HCT116 (cell line): ENCODE measurements at regions not wholly inside any gene's neighbourhood (a gene's known extent, or its start where the extent isn't known, plus 50 kb on each side); places are given as distances from the start of the nearest gene placed in this dataset.

Experiments
- ATAC-seq: fragments of 200-7000 bp; cut with Tn5 transposase; 2 replicates; pipeline ENCODE4 v1.9.1; 2020; ENCODE audit warnings: mild to moderate bottlenecking, moderate library complexity
- BruUV-seq: library from RNA; stranded (reverse); fragments of 400-500 nt; replicated peaks from 2 replicates; lab custom pipeline; 2021; lab: Mats Ljungman, UMichigan
- CTCF ChIA-PET: fragments of 300-600 bp; sonication (Branson Sonifier 250); formaldehyde crosslinking; loops from one replicate; lab custom pipeline; 2021; ENCODE audit warnings: antibody characterized with exemption; lab: Charles Lee
- POLR2A ChIA-PET: fragments of 300-600, 350-600 bp; sonication (Branson Sonifier 250); formaldehyde crosslinking; loops from one replicate; lab custom pipeline; 2021; ENCODE audit warnings: antibody characterized with exemption; lab: Charles Lee
- RAD21 ChIA-PET, 2 experiments: fragments of 300-600 bp; sonication (Branson Sonifier 250); formaldehyde crosslinking; loops; one replicate each; lab custom pipeline; 2023; ENCODE audit warnings: low total read pairs in 2 of 2; ENCODE audit not compliant: uncharacterized antibody in 2 of 2, unreplicated experiment in 2 of 2, low non-redundant PET in 1 of 2; lab: Charles Lee
- DNase-seq: peaks from one replicate; pipeline ENCODE4 v3.0.0-alpha.2; 2010; ENCODE audit warnings: low read depth, low spot score
- H2AFZ ChIP-seq: fragments of 200-600 bp; shearing (Covaris generic), sonication (generic); 2 replicates; pipeline ENCODE4 v1.6.1; 2017; ENCODE audit warnings: low read depth, mixed run types, mixed read lengths, antibody characterized with exemption, low read length; ENCODE audit not compliant: poor library complexity, severe bottlenecking
- H3K27ac ChIP-seq: 2 replicates; pipeline ENCODE4 v1.5.1; 2012; ENCODE audit warnings: low read depth, low read length
- H3K27me3 ChIP-seq: fragments of 200-600 bp; sonication (generic); 2 replicates; pipeline ENCODE4 v1.6.1; 2016; ENCODE audit warnings: mixed run types, low read length, mixed read lengths; ENCODE audit not compliant: insufficient read depth
- H3K36me3 ChIP-seq, 2 experiments: fragments of 200-500 bp in 1 of 2; fragments of 200-600 bp in 1 of 2; sonication (Bioruptor generic) in 1 of 2; sonication (generic) in 1 of 2; 2 replicates each; pipeline versions ENCODE4 v1.5.1 to v1.6.1; 2014 to 2016; ENCODE audit warnings: low read length in 2 of 2, inconsistent platforms in 1 of 2, mixed read lengths in 1 of 2, mixed run types in 1 of 2; ENCODE audit not compliant: insufficient read depth in 2 of 2, control insufficient read depth in 1 of 2
- H3K4me1 ChIP-seq, 2 experiments: fragments of 200-600 bp in 1 of 2; sonication (generic) in 1 of 2; 2 replicates each; pipeline versions ENCODE4 v1.5.1 to v1.6.1; 2012 to 2017; ENCODE audit warnings: low read length in 2 of 2, inconsistent platforms in 1 of 2, mild to moderate bottlenecking in 1 of 2, mixed read lengths in 1 of 2, mixed run types in 1 of 2, moderate library complexity in 1 of 2; ENCODE audit not compliant: insufficient read depth in 2 of 2, control insufficient read depth in 1 of 2
- H3K4me2 ChIP-seq: fragments of 200-600 bp; sonication (generic); 2 replicates; pipeline ENCODE4 v1.6.1; 2017; ENCODE audit warnings: mixed run types, low read length, mixed read lengths
- H3K4me3 ChIP-seq, 2 experiments: fragments of 200-600 bp in 1 of 2; sonication (generic) in 1 of 2; replicated peaks in 1 of 2; 2 replicates each; pipeline ENCODE4 v1.5.1; 2011 to 2016; ENCODE audit warnings: low read length in 2 of 2, control low read depth in 1 of 2, low read depth in 1 of 2, mild to moderate bottlenecking in 1 of 2, mixed read lengths in 1 of 2, mixed run types in 1 of 2
- H3K79me2 ChIP-seq: fragments of 200-600 bp; sonication (generic); 2 replicates; pipeline ENCODE4 v1.6.1; 2017; ENCODE audit warnings: mild to moderate bottlenecking, mixed run types, low read length, moderate library complexity, mixed read lengths; ENCODE audit not compliant: insufficient read depth
- H3K9ac ChIP-seq: fragments of 200-600 bp; sonication (generic); 2 replicates; pipeline ENCODE4 v1.6.1; 2016; ENCODE audit warnings: low read length, mixed read lengths
- H3K9me2 ChIP-seq: fragments of 200-600 bp; sonication (generic), shearing (Covaris generic); 2 replicates; pipeline ENCODE4 v1.6.1; 2017; ENCODE audit warnings: mixed run types, mild to moderate bottlenecking, moderate library complexity; ENCODE audit not compliant: insufficient read depth
- H3K9me3 ChIP-seq, 2 experiments: fragments of 200-500 bp in 1 of 2; fragments of 200-600 bp in 1 of 2; sonication (Bioruptor generic) in 1 of 2; sonication (generic) in 1 of 2; 2 replicates each; pipeline ENCODE4 v1.6.1; 2014 to 2017; ENCODE audit warnings: low read length in 2 of 2, mixed read lengths in 2 of 2, inconsistent platforms in 1 of 2, low read depth in 1 of 2, mild to moderate bottlenecking in 1 of 2, mixed run types in 1 of 2, moderate library complexity in 1 of 2; ENCODE audit not compliant: control insufficient read depth in 1 of 2, insufficient read depth in 1 of 2
- H4K20me1 ChIP-seq: fragments of 200-600 bp; sonication (generic), shearing (Covaris generic); 2 replicates; pipeline ENCODE4 v1.6.1; 2017; ENCODE audit warnings: mixed run types, mild to moderate bottlenecking, moderate library complexity; ENCODE audit not compliant: insufficient read depth
- ATF3 ChIP-seq: IDR thresholded peaks from 2 replicates; pipeline ENCODE4 v1.6.1; 2012
- CBX3 ChIP-seq: IDR thresholded peaks from 2 replicates; pipeline ENCODE4 v1.6.1; 2012; ENCODE audit warnings: low read depth
- CTCF ChIP-seq, 3 experiments: fragments of 200-600 bp in 1 of 3; sonication (generic) in 1 of 3; IDR thresholded peaks in 2 of 3; conservative IDR thresholded peaks in 1 of 3; 2 replicates each; pipeline ENCODE4 v1.5.1; 2012 to 2017; ENCODE audit warnings: low read depth in 2 of 3, low read length in 2 of 3, antibody characterized with exemption in 1 of 3, borderline replicate concordance in 1 of 3, control low read depth in 1 of 3, mild to moderate bottlenecking in 1 of 3, mixed read lengths in 1 of 3, mixed run types in 1 of 3, moderate library complexity in 1 of 3; ENCODE audit not compliant: insufficient read depth in 1 of 3
- ELF1 ChIP-seq: IDR thresholded peaks from 2 replicates; pipeline ENCODE4 v1.6.1; 2012; ENCODE audit warnings: low read depth, borderline replicate concordance
- FOSL1 ChIP-seq: IDR thresholded peaks from 2 replicates; pipeline ENCODE4 v1.6.1; 2012; ENCODE audit warnings: low read depth
- JUND ChIP-seq: IDR thresholded peaks from 2 replicates; pipeline ENCODE4 v1.6.1; 2012
- MAX ChIP-seq: IDR thresholded peaks from 2 replicates; pipeline ENCODE4 v1.6.1; 2012
- POLR2A ChIP-seq: IDR thresholded peaks from 2 replicates; pipeline ENCODE4 v1.7.0; 2011; ENCODE audit warnings: borderline replicate concordance; ENCODE audit not compliant: insufficient read depth, insufficient read length; ENCODE audit errors: extremely low read depth
- RAD21 ChIP-seq: IDR thresholded peaks from 2 replicates; pipeline ENCODE4 v1.6.1; 2012; ENCODE audit warnings: low read depth, mild to moderate bottlenecking
- SIN3A ChIP-seq: IDR thresholded peaks from 2 replicates; pipeline ENCODE4 v1.6.1; 2012; ENCODE audit warnings: low read depth
- SP1 ChIP-seq: IDR thresholded peaks from 2 replicates; pipeline ENCODE4 v1.6.1; 2012; ENCODE audit warnings: low read depth
- SRF ChIP-seq: IDR thresholded peaks from 2 replicates; pipeline ENCODE4 v1.6.1; 2012; ENCODE audit warnings: low read depth
- ZBTB33 ChIP-seq: IDR thresholded peaks from 2 replicates; pipeline ENCODE4 v1.6.1; 2011; ENCODE audit warnings: mild to moderate bottlenecking, low read length, moderate library complexity; ENCODE audit not compliant: insufficient replicate concordance; ENCODE audit errors: extremely low read depth
- ZFX ChIP-seq: fragments of 450-650 bp; IDR thresholded peaks from 2 replicates; pipeline ENCODE4 v1.6.1; 2017
- intact Hi-C: fragments of 100-400 bp; cut with micrococcal nuclease; formaldehyde crosslinking; loops from 2 replicates; pipeline ENCODE4 v1.10.0; 2022

GRCh38 chr9:110104261-110104809 lies 103.6 kb downstream of the C9orf152 start:
- no peaks in the 10 kb centered on the region for H3K4me1 ChIP-seq
- H3K27ac ChIP-seq, result no peak overlapping the region
- no peaks in the 10 kb centered on the region for H3K36me3 ChIP-seq
- CTCF ChIA-PET, result no interaction called here
- no peak for DNase-seq
- H3K27me3 ChIP-seq, result no peaks in the 10 kb centered on the region
- H2AFZ ChIP-seq, result no peak overlapping the region
- no peak for ATAC-seq
- RAD21 ChIA-PET, result no interaction called here
- H3K4me2 ChIP-seq, result no peak overlapping the region
- H4K20me1 ChIP-seq, result peaks cover 6% of the 10 kb centered on the region; the same call in 1 of the 2 replicates
- TF ChIP-seq CTCF (IDR thresholded peaks at IDR 0.05 in 2 of 3, conservative IDR thresholded peaks at IDR 0.05 in 1 of 3; ENCODE audit: borderline replicate concordance in 1 of 3, insufficient read depth in 1 of 3, low read depth in 2 of 3, low read length in 2 of 3) (no peak), SP1 (no peak), ZFX (no peak), FOSL1 (no peak), JUND (no peak), ATF3 (no peak), MAX (no peak), SRF (no peak), ELF1 (no peak), POLR2A (no peak), CBX3 (no peak), ZBTB33 (no peak), RAD21 (no peak), SIN3A (no peak)
- no peak overlapping the region for H3K4me3 ChIP-seq
- H3K9me2 ChIP-seq, result no peaks in the 10 kb centered on the region
- intact Hi-C loops, result no loop called here
- peaks cover 67% of the 10 kb centered on the region for H3K79me2 ChIP-seq
- H3K9me3 ChIP-seq, result no peaks in the 10 kb centered on the region
- no TSS peak for BruUV-seq
- no peak overlapping the region for H3K9ac ChIP-seq
- POLR2A ChIA-PET, result no interaction called here
